AG20443 (cell line): ENCODE measurements at regions not wholly inside any gene's neighbourhood (a gene's known extent, or its start where the extent isn't known, plus 50 kb on each side); places are given as distances from the start of the nearest gene placed in this dataset.
"Not testable (repeated sequence)": the region's sequence is repeated elsewhere in the genome, so short reads cannot be mapped to it uniquely, and the experiment has no call there.

Source experiments
- DNase-seq: peaks from one replicate; pipeline ENCODE4 v3.0.0; 2012; ENCODE audit warnings: low spot score, mixed read lengths

DNA sequence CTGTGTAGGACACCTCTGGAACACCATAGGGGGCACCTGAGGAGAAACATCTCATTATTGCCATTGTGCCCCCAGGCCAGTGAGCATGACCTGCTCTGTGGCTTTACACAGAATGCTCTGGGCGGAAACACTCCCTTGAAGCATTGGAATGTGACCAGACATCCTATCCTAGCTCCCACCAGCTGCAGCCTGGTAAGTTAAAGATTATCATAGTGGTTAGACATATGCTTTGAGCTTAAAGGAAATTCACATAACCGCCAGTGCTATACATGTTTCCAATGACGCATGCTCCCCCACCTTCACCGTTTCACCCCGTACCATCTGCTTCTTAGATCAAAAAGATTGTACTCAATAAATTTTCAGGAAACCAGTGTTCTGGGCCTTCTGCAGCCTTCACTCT is 217.7 kb upstream of the CENPE start:
- no peak for DNase-seq

GRCh38 chr4:103412646-103413045 is 214.5 kb upstream of the CENPE start:
- not testable (repeated sequence) for DNase-seq

- DNase-seq = no peak
These were observed 212.2 kb upstream of the CENPE start for GRCh38 chr4:103410386-103410785.

GRCh38 chr4:103405415-103405814 is 207.3 kb upstream of the CENPE start:
- DNase-seq = no peak

- DNase-seq = no peak
These were observed 205.5 kb upstream of the CENPE start for GRCh38 chr4:103403619-103404018.

DNA sequence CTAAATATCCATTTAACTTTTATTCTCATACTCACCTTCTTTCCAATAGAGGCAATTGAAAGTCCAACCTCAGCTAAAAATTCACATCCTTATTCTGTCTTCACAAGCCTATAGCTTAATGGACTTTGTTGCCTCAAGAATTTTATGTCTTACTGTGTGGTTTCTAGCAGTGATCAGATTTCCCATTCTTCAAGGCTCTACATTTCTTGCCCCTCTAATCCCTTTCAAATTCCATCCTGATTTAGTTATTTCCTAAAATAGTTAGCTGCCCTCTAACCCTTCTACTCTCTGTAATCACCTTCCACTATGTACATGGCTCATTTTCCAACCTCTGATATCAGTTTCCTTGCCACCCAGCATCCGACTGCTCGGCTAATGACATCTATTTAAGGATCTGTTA is 204.1 kb upstream of the CENPE start:
- no peak for DNase-seq

GRCh38 chr4:103400405-103400804 is 202.3 kb upstream of the CENPE start:
- no peak for DNase-seq

GRCh38 chr4:103397541-103397940 is 199.4 kb upstream of the CENPE start:
- no peak for DNase-seq

- DNase-seq = not testable (repeated sequence)
These were observed 189.4 kb upstream of the CENPE start for GRCh38 chr4:103387508-103388011.

DNA sequence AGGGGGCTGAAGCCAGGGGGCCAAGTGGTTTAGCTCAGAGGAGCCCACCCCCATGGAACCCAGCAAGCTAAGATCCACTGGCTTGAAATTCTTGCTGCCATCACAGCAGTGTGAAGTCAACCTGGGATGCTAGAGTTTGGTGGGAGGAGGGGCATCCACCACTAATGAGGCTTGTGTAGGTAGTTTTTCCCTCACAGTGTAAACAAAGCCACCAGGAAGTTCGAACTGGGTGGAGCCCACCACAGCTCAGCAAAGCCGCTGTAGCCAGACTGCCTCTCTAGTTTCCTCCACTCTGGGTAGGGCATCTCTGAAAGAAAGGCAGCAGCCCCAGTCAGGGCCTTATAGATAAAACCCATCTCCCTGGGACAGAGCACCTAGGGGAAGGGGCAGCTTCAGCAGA is 187.4 kb upstream of the CENPE start:
- not testable (repeated sequence) for DNase-seq

- DNase-seq = no peak
These were observed 177.1 kb upstream of the CENPE start for GRCh38 chr4:103375278-103375677.

GRCh38 chr4:103374758-103375157 is 176.6 kb upstream of the CENPE start:
- DNase-seq = no peak

GRCh38 chr4:103374306-103374705 is 176.2 kb upstream of the CENPE start:
- no peak for DNase-seq

- no peak for DNase-seq
These were observed 173.9 kb upstream of the CENPE start for GRCh38 chr4:103372002-103372558.

- no peak for DNase-seq
These were observed 172.2 kb upstream of the CENPE start for GRCh38 chr4:103370336-103370735.

GRCh38 chr4:103365285-103365684 is 167.1 kb upstream of the CENPE start:
- no peak for DNase-seq

DNA sequence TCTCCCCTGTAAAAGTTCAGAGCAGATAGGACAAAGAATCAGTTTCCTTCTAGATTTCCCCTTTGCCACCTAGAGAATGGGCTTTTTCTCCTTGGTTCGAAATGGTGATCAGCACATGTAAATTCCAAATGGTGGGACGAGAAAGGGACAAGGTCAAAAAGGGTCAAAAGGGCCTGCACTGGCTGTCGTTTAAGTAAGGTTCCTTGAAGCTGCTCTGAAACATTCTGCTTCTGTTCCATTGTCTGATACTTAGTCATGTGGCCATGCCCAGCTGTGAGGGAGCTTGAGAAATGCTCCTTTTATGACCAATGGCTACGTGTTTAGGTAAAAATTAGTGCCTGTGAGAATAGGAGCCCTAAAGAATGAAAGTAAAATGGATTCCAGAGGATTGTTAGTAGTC is 165.9 kb upstream of the CENPE start:
- DNase-seq = no peak

GRCh38 chr4:103361926-103362325 is 163.8 kb upstream of the CENPE start:
- DNase-seq = no peak

DNA sequence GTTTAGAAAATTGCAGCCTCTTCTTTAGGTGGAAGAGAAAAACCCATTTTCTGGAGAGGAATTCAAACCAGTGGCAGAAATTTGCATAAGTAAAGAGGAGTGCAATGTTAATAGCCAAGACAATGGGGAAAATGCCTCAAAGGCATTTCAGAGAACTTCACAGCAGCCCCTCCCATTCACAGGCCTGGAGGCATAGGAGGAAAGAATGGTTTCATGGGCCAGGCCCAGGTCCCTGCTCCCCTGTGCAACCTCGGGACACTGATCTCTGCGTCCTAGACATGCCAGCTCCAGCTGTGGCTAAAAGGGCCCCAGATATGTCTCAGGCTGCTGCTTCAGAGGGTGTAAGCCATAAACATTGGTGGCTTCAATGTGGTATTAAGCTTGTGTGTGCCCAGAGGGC is 161.8 kb upstream of the CENPE start:
- no peak for DNase-seq

DNA sequence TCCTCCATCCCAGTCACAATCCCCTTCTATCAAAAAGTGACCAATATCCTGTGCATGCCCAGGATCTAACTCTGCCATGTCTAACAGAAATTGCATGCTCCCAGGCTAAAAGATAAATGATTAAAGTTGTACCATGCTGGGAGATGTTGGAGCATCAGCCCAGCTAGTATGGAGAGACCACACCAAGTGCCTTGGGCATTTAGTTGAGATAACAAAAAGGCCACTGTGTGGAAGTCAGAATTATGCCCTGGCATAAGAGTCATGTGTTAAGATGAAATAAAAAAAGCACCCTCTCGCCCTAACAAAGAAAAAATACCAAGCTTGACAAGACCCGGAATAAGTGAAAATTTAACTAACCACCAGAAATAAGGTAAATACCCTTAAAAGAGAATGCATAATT is 155.9 kb upstream of the CENPE start:
- DNase-seq = no peak

- DNase-seq = no peak
These were observed 131.5 kb upstream of the CENPE start for GRCh38 chr4:103329642-103330041.

DNA sequence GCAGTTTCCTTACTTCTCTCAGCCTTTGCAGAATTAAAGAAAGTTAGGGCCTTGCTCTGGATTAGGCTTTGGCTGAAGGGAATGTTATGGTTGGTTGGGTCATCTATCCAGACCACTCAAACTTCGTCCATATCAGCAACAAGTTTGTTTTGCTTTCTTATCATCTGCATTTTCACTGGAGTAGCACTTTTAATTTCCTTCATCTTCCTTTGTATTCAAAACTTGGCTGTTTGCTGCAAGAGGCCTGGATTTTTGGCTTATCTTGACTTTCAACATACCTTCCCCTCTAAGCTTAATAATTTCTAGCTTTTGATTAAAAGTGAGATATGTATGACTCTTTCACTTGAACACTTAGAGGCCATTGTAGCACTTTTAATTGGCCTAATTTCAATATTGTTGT is 126.7 kb upstream of the CENPE start:
- no peak for DNase-seq

DNA sequence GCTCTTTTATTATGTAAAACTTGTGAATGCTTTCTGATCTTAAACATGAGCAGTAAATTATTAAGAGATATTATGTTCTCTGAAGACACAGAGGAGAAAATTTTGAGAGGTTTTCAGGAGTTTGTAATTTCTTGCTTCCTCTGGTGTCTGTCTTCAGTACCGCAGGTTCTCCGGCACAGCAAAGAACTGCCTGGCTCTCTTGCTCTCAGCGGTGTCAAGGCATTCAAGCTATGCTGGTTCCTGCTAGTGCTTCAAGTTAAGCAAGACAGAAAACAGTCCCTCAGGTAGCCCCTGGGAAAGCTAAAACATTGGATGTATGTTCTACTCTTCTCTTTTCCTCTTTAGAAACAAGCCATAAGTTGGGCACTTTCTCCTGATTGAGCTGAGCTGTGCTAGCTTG is 120.2 kb upstream of the CENPE start:
- DNase-seq = no peak

- DNase-seq = no peak
These were observed 110.1 kb upstream of the CENPE start for GRCh38 chr4:103308248-103308561.
